Osteoblast (primary cell): ENCODE measurements at regions not wholly inside any gene's neighbourhood (a gene's known extent, or its start where the extent isn't known, plus 50 kb on each side); places are given as distances from the start of the nearest gene placed in this dataset.
"Not testable (repeated sequence)": the region's sequence is repeated elsewhere in the genome, so short reads cannot be mapped to it uniquely, and the experiment has no call there.

Experiments used
- DNase-seq: peaks from one replicate; pipeline ENCODE4 v3.0.0; 2011; ENCODE audit warnings: low spot score, mixed read lengths; ENCODE audit not compliant: insufficient read length; ENCODE audit errors: missing footprints
- H2AFZ ChIP-seq: 2 replicates; pipeline ENCODE4 v1.6.0; 2011; ENCODE audit warnings: mild to moderate bottlenecking, low read length
- H3K27ac ChIP-seq: 2 replicates; pipeline ENCODE4 v1.5.1; 2011; ENCODE audit warnings: mild to moderate bottlenecking, low read depth, low read length, moderate library complexity
- H3K27me3 ChIP-seq: 2 replicates; pipeline ENCODE4 v1.6.0; 2012; ENCODE audit warnings: mild to moderate bottlenecking, control low read depth, inconsistent platforms, low read length, moderate library complexity; ENCODE audit not compliant: insufficient read depth
- H3K36me3 ChIP-seq: 2 replicates; pipeline ENCODE4 v1.5.1; 2011; ENCODE audit warnings: mild to moderate bottlenecking, low read length, control low read depth, moderate library complexity; ENCODE audit not compliant: insufficient read depth
- H3K4me1 ChIP-seq: 2 replicates; pipeline ENCODE4 v1.5.1; 2011; ENCODE audit warnings: mild to moderate bottlenecking, low read length, control low read depth, moderate library complexity; ENCODE audit not compliant: insufficient read depth
- H3K4me2 ChIP-seq: 2 replicates; pipeline ENCODE4 v1.6.0; 2011; ENCODE audit warnings: mild to moderate bottlenecking, low read length; ENCODE audit not compliant: insufficient read depth
- H3K4me3 ChIP-seq: fragments of 200-600 bp; sonication (generic); 3 replicates; pipeline ENCODE4 v1.5.1; 2012; ENCODE audit warnings: mild to moderate bottlenecking, low read length, inconsistent platforms; ENCODE audit not compliant: insufficient read depth
- H3K79me2 ChIP-seq: 2 replicates; pipeline ENCODE4 v1.6.0; 2012; ENCODE audit warnings: mild to moderate bottlenecking, low read length, control low read depth, inconsistent platforms; ENCODE audit not compliant: insufficient read depth
- H3K9me3 ChIP-seq: 2 replicates; pipeline ENCODE4 v1.5.1; 2011; ENCODE audit warnings: low read depth, low read length, control low read depth
- H4K20me1 ChIP-seq: 2 replicates; pipeline ENCODE4 v1.6.0; 2012; ENCODE audit warnings: mild to moderate bottlenecking, low read length, control low read depth; ENCODE audit not compliant: insufficient read depth
- TF ChIP-seq, protein P1 (sequence below): IDR thresholded peaks from 2 replicates; pipeline ENCODE4 v1.5.1; 2011; ENCODE audit warnings: mild to moderate bottlenecking, low read depth, low read length, moderate library complexity; ENCODE audit errors: extremely low read depth

GRCh38 chr7:16267953-16268820 lies 153.2 kb downstream of the CRPPA start:
- Histone ChIP-seq H4K20me1 (no peaks in the 10 kb centered on the region), H3K27ac (no peak overlapping the region), H3K27me3 (no peaks in the 10 kb centered on the region), H3K79me2 (no peaks in the 10 kb centered on the region), H3K4me3 (no peak overlapping the region), H3K9me3 (no peaks in the 10 kb centered on the region), H3K36me3 (no peaks in the 10 kb centered on the region), H3K4me2 (no peak overlapping the region), H2AFZ (no peak overlapping the region), H3K4me1 (peaks cover 6% of the 10 kb centered on the region)
- DNase-seq = no peak
- TF ChIP-seq, protein P1, sequence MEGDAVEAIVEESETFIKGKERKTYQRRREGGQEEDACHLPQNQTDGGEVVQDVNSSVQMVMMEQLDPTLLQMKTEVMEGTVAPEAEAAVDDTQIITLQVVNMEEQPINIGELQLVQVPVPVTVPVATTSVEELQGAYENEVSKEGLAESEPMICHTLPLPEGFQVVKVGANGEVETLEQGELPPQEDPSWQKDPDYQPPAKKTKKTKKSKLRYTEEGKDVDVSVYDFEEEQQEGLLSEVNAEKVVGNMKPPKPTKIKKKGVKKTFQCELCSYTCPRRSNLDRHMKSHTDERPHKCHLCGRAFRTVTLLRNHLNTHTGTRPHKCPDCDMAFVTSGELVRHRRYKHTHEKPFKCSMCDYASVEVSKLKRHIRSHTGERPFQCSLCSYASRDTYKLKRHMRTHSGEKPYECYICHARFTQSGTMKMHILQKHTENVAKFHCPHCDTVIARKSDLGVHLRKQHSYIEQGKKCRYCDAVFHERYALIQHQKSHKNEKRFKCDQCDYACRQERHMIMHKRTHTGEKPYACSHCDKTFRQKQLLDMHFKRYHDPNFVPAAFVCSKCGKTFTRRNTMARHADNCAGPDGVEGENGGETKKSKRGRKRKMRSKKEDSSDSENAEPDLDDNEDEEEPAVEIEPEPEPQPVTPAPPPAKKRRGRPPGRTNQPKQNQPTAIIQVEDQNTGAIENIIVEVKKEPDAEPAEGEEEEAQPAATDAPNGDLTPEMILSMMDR = no peak

DNA sequence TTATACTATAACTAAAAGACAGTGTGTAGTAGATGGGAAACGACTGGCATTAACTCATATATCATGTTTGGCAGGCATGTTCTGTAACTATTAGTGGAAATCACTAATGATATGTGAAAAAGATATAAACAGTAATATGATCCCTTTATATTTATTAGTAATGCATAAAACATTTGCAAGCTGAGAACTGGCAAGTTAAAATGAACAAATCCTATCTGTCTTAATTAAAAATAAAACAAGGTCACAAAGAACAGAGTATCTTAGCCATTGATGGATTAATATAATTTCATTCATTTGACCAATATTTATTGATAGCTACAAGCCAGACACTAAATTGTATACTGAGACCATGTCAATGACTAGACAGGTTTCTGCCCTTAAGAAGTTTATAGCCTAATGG lies 154.5 kb downstream of the CRPPA start:
- TF ChIP-seq, protein P1 = no peak
- Histone ChIP-seq H2AFZ (no peak overlapping the region), H3K36me3 (no peaks in the 10 kb centered on the region), H3K4me2 (no peak overlapping the region), H3K4me1 (peaks cover under 1% of the 10 kb centered on the region), H3K27me3 (no peaks in the 10 kb centered on the region), H4K20me1 (no peaks in the 10 kb centered on the region), H3K79me2 (no peaks in the 10 kb centered on the region), H3K27ac (no peak overlapping the region), H3K4me3 (no peak overlapping the region), H3K9me3 (no peaks in the 10 kb centered on the region)
- no peak for DNase-seq

DNA sequence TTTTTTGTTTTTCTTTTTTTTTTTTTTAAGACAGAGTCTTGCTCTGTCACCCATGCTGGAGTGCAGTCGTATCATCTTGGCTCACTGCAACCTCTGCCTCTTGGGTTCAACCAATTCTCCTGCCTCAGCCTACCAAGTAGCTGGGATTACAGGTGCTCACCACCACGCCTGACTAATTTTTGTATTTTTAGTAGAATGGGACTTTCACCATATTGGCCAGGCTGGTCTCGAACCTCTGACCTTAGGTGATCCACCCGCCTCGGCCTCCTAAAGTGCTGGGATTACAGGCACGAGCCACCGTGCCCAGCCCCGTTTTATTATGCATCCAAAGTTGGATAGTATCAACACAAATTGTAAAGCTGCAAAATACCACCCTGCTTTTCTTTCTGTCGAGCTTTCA lies 154.9 kb downstream of the CRPPA start:
- not testable (repeated sequence) for H3K36me3 ChIP-seq, H3K4me3 ChIP-seq, H4K20me1 ChIP-seq, H3K4me1 ChIP-seq, H3K9me3 ChIP-seq, DNase-seq, H3K79me2 ChIP-seq, H3K27me3 ChIP-seq, H3K27ac ChIP-seq, H3K4me2 ChIP-seq, H2AFZ ChIP-seq

DNA sequence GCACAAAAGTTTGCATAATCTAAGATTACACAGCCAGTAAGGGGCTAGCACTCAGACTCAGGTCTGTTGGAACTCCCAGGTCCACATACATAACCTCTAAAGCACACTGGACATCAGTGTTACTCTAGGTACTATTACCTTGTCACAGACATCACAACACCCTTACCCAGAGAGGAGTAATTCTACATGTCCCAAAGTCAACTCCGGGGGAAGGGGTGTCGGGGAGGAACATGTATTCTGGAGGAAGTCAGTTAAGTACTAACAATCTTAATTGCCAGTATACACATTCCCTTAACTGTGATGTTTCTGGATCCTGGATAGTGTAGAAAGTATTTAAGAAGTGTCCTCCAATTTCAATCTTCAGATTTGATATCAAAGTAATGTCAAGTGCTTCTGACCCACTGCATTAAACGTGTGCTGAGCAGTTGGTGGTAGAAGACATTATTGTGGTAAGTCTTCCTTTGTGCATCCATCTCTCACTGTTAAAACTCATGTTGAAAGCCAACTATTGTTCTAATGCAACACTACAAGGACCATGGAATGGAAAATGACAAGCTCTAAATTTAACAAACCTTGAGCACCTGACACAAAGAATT lies 155.4 kb downstream of the CRPPA start:
- Histone ChIP-seq H3K27me3 (no peaks in the 10 kb centered on the region), H3K79me2 (no peaks in the 10 kb centered on the region), H3K4me1 (no peaks in the 10 kb centered on the region), H2AFZ (no peak overlapping the region), H3K36me3 (no peaks in the 10 kb centered on the region), H3K4me3 (no peak overlapping the region), H3K27ac (no peak overlapping the region), H4K20me1 (no peaks in the 10 kb centered on the region), H3K9me3 (no peaks in the 10 kb centered on the region), H3K4me2 (no peak overlapping the region)
- DNase-seq = no peak
- TF ChIP-seq, protein P1 = no peak
